DOHH2 (cell line): ENCODE measurements at regions not wholly inside any gene's neighbourhood (a gene's known extent, or its start where the extent isn't known, plus 50 kb on each side); places are given as distances from the start of the nearest gene placed in this dataset.

ENCODE experiments used
- EZH2phosphoT487 ChIP-seq: fragments of 200-600 bp; sonication (generic); IDR thresholded peaks from 2 replicates; pipeline ENCODE4 v1.6.1; 2017; ENCODE audit warnings: borderline replicate concordance, mild to moderate bottlenecking, antibody characterized with exemption, low read length, moderate library complexity, mixed read lengths
- TF ChIP-seq, protein P1 (sequence below): fragments of 200-600 bp; sonication (generic); IDR thresholded peaks from one replicate; pipeline ENCODE4 v1.5.1; 2014; ENCODE audit warnings: antibody characterized with exemption, mild to moderate bottlenecking, low read depth, low read length; ENCODE audit not compliant: poor library complexity, severe bottlenecking

DNA sequence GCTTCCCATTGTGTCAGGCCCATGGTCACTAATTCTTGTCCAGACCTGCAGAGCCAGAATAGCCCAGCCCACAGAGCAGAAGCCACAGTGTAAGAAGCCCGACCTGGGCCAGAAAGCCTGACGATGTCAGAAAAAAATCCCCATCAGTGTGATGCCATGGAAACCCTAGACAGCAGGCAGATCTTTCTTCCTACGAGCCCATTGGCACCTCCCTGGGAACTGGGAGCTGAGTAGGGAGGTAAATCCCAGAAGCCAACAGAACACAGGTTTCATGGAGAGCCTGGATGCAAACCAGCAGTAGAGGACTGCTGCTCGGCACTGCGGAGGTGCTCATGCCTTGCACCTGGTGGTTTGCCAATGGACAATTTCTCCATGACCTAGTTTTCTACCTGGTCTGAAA lies 82.2 kb upstream of the SLC22A16 start:
- TF ChIP-seq, protein P1, sequence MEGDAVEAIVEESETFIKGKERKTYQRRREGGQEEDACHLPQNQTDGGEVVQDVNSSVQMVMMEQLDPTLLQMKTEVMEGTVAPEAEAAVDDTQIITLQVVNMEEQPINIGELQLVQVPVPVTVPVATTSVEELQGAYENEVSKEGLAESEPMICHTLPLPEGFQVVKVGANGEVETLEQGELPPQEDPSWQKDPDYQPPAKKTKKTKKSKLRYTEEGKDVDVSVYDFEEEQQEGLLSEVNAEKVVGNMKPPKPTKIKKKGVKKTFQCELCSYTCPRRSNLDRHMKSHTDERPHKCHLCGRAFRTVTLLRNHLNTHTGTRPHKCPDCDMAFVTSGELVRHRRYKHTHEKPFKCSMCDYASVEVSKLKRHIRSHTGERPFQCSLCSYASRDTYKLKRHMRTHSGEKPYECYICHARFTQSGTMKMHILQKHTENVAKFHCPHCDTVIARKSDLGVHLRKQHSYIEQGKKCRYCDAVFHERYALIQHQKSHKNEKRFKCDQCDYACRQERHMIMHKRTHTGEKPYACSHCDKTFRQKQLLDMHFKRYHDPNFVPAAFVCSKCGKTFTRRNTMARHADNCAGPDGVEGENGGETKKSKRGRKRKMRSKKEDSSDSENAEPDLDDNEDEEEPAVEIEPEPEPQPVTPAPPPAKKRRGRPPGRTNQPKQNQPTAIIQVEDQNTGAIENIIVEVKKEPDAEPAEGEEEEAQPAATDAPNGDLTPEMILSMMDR = no peak
- no peak for TF ChIP-seq EZH2phosphoT487
